Stomach (tissue), 4 donors: ENCODE measurements at regions not wholly inside any gene's neighbourhood (a gene's known extent, or its start where the extent isn't known, plus 50 kb on each side); places are given as distances from the start of the nearest gene placed in this dataset.

Experiments
- CTCF ChIP-seq, 7 experiments: fragments of 450-650 bp in 4 of 7; fragments of 200-600 bp in 3 of 7; sonication (generic) in 3 of 7; IDR thresholded peaks; one replicate each; pipeline ENCODE4 v1.5.1; 2016 to 2019; ENCODE audit warnings: antibody characterized with exemption in 7 of 7, control low read depth in 2 of 7, mild to moderate bottlenecking in 1 of 7
- EP300 ChIP-seq: sonication (generic); formaldehyde crosslinking; IDR thresholded peaks from one replicate; pipeline ENCODE4 v1.6.1; 2017; ENCODE audit warnings: antibody characterized with exemption

DNA sequence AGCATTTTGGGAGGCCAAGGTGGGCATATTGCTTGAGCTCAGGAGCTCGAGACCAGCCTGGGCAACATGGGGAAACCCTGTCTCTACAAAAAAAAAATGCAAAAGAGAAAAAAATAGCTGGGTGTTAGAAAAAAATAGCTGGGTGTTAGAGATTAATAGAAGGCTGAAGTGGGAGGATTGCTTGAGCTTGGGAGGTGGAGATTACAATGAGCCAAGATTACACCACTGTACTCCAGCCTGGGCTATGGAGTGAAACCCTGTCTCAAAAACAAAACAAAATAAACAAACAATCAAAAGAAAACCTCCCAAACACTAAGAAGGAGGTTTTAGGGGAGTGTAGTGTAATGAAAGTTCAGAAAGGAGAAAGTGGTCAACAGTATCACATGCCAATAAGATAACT lies 202.1 kb downstream of the FLRT2 start:
- TF ChIP-seq CTCF (IDR thresholded peaks at IDR 0.05) (no peak), EP300 (no peak)
